ENCODE measurements at regions not wholly inside any gene's neighbourhood (a gene's known extent, or its start where the extent isn't known, plus 50 kb on each side); places are given as distances from the start of the nearest gene placed in this dataset.

DNA sequence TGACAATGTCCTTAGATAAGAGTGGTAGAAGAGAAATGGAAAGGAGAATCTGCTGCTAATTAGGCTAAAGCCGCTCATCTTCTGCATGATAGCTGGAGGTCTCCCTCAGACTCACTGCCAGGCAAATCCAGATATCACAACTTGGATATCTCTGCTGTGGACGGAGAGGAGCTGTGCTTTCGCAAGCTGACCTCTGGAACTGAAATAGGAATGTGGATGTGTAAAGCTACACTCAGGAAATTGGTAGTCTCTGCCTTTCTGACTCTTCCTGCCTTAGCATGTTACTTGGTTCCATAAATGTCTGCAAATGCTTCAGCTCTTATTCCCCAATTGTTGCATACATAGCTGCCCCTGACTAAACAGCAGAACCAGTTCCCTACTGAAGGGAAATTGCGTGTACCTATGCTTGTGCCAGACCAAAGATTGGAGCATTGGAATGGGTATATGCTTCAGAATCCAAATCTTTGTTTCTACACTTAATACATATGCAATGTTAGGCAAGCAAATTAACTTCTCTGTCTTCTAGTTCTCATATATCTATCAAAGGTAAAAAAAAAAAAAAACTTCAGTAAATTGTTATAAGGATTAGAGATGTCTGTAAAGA, 74.7 kb upstream of the ROBO2 start:
- Histone ChIP-seq H3K4me2 (replicated peaks; ENCODE audit: extremely low read depth, low read length, poor library complexity, severe bottlenecking) (no peak overlapping the region), H3K36me3 (replicated peaks in 1 of 2; ENCODE audit: control insufficient read depth in 1 of 2, insufficient read depth in 2 of 2, low read length in 2 of 2) (no peaks in the 10 kb centered on the region), H3K4me1 (ENCODE audit: control insufficient read depth in 1 of 2, insufficient read depth in 2 of 2, low read length in 2 of 2) (no peaks in the 10 kb centered on the region), H3K9ac (ENCODE audit: insufficient read depth, low read length, poor library complexity, severe bottlenecking) (no peak overlapping the region), H3K27ac (ENCODE audit: low read depth in 1 of 2, low read length in 2 of 2) (no peak overlapping the region), H3K9me3 (replicated peaks in 1 of 2; ENCODE audit: control insufficient read depth in 1 of 2, insufficient read depth in 1 of 2, low read length in 2 of 2) (no peaks in the 10 kb centered on the region), H3K27me3 (ENCODE audit: control insufficient read depth in 2 of 2, insufficient read depth in 2 of 2, low read length in 2 of 2) (no peaks in the 10 kb centered on the region), H3K79me2 (ENCODE audit: insufficient read depth, low read length) (no peaks in the 10 kb centered on the region), H2AFZ (ENCODE audit: insufficient read depth, low read depth, low read length, poor library complexity, severe bottlenecking) (no peak overlapping the region), H4K20me1 (ENCODE audit: insufficient read depth, low read length) (no peaks in the 10 kb centered on the region), H3K4me3 (replicated peaks in 1 of 3; ENCODE audit: low read depth in 2 of 3, low read length in 3 of 3) (no peak overlapping the region)
- Mint-ChIP-seq H3K4me3 (no peak overlapping the region), H3K27me3 (ENCODE audit: low read depth in 3 of 3) (no peaks in the 10 kb centered on the region), H3K9me3 (peaks cover 0 to 9% (median 0%) of the 10 kb centered on the region in 7 donors), H3K4me1 (no peaks in the 10 kb centered on the region), H3K36me3 (no peaks in the 10 kb centered on the region), H3K27ac (no peak overlapping the region)
- TF ChIP-seq, protein P1, sequence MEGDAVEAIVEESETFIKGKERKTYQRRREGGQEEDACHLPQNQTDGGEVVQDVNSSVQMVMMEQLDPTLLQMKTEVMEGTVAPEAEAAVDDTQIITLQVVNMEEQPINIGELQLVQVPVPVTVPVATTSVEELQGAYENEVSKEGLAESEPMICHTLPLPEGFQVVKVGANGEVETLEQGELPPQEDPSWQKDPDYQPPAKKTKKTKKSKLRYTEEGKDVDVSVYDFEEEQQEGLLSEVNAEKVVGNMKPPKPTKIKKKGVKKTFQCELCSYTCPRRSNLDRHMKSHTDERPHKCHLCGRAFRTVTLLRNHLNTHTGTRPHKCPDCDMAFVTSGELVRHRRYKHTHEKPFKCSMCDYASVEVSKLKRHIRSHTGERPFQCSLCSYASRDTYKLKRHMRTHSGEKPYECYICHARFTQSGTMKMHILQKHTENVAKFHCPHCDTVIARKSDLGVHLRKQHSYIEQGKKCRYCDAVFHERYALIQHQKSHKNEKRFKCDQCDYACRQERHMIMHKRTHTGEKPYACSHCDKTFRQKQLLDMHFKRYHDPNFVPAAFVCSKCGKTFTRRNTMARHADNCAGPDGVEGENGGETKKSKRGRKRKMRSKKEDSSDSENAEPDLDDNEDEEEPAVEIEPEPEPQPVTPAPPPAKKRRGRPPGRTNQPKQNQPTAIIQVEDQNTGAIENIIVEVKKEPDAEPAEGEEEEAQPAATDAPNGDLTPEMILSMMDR (IDR thresholded peaks at IDR 0.05), result no peak
- WGBS (ENCODE audit: insufficient coverage), result 70% methylated on average over 2 of the region's 4 CpGs
- intact Hi-C loops (cut with micrococcal nuclease), result no loop called here
- no peak for DNase-seq

DNA sequence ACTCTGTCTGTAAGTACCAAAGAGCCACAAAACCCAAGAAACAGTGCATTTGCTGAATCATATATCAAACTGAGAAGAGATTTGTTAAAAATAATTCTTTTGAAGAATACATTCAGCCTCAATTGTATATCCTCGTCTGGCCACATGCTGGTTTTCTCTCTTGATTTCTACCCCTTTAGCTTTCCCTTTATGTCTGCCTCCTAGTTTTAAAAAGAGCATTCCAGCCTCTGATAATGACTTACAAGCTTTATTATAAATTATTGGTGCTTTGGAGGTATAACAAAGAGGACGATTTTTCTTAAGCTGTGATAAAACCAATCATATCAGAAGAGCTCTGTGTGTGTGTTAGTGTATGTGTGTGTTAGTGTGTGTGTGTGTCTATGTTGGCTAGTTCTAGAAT, 70.4 kb upstream of the ROBO2 start:
- Histone ChIP-seq H3K9ac (ENCODE audit: insufficient read depth, low read length, poor library complexity, severe bottlenecking) (no peak overlapping the region), H3K4me1 (ENCODE audit: control insufficient read depth in 1 of 2, insufficient read depth in 2 of 2, low read length in 2 of 2) (no peaks in the 10 kb centered on the region), H2AFZ (ENCODE audit: insufficient read depth, low read depth, low read length, poor library complexity, severe bottlenecking) (no peak overlapping the region), H3K79me2 (ENCODE audit: insufficient read depth, low read length) (no peaks in the 10 kb centered on the region), H3K9me3 (replicated peaks in 1 of 2; ENCODE audit: control insufficient read depth in 1 of 2, insufficient read depth in 1 of 2, low read length in 2 of 2) (no peaks in the 10 kb centered on the region), H3K27ac (ENCODE audit: low read depth in 1 of 2, low read length in 2 of 2) (no peak overlapping the region), H3K36me3 (replicated peaks in 1 of 2; ENCODE audit: control insufficient read depth in 1 of 2, insufficient read depth in 2 of 2, low read length in 2 of 2) (no peaks in the 10 kb centered on the region), H3K27me3 (ENCODE audit: control insufficient read depth in 2 of 2, insufficient read depth in 2 of 2, low read length in 2 of 2) (no peaks in the 10 kb centered on the region), H3K4me3 (replicated peaks in 1 of 3; ENCODE audit: low read depth in 2 of 3, low read length in 3 of 3) (no peak overlapping the region), H4K20me1 (ENCODE audit: insufficient read depth, low read length) (no peaks in the 10 kb centered on the region), H3K4me2 (replicated peaks; ENCODE audit: extremely low read depth, low read length, poor library complexity, severe bottlenecking) (no peak overlapping the region)
- Mint-ChIP-seq H3K9me3 (peaks cover 0 to 9% (median 0%) of the 10 kb centered on the region in 7 donors), H3K4me1 (no peaks in the 10 kb centered on the region), H3K4me3 (no peak overlapping the region), H3K27me3 (ENCODE audit: low read depth in 3 of 3) (no peaks in the 10 kb centered on the region), H3K36me3 (no peaks in the 10 kb centered on the region), H3K27ac (no peak overlapping the region)
- TF ChIP-seq, protein P1 (IDR thresholded peaks at IDR 0.05), result no peak
- no peak for DNase-seq
- WGBS (ENCODE audit: insufficient coverage), result no CpG with 5 or more reads among the region's 2 CpGs
- intact Hi-C loops (cut with micrococcal nuclease), result no loop called here
